ENCODE measurements at regions not wholly inside any gene's neighbourhood (a gene's known extent, or its start where the extent isn't known, plus 50 kb on each side); places are given as distances from the start of the nearest gene placed in this dataset.

DNA sequence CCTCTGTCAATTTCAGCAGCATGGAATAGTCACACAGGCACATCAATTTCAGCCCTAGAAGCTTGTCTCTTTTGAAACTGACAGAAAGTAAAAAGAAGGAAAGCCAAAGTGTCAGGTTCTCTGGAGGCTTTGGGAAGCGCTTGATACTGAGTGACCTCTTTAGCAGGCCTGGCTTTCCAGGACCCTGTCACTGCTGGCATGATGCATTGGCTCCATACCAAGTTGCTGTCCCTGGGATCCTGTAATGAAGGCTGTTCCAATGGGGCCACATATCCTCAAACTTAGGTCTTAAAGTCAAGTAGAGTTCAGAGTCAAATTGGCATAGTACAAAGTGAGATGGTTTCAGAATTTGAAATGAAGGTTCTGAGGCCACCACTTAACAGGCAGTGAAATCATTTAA, 640.9 kb downstream of the SQOR start:
- ChIA-PET CTCF (no interaction called here), POLR2A (no interaction called here)
- Mint-ChIP-seq H3K4me3 (no peak overlapping the region), H3K4me1 (no peaks in the 10 kb centered on the region), H3K36me3 (ENCODE audit: low read depth) (no peaks in the 10 kb centered on the region), H3K9me3 (ENCODE audit: low read depth) (peaks cover 2% of the 10 kb centered on the region), H3K27ac (no peak overlapping the region), H3K27me3 (no peaks in the 10 kb centered on the region)
- ATAC-seq (no peak), DNase-seq (no peak)
- intact Hi-C loops (cut with DNase I, micrococcal nuclease), result no loop called here

DNA sequence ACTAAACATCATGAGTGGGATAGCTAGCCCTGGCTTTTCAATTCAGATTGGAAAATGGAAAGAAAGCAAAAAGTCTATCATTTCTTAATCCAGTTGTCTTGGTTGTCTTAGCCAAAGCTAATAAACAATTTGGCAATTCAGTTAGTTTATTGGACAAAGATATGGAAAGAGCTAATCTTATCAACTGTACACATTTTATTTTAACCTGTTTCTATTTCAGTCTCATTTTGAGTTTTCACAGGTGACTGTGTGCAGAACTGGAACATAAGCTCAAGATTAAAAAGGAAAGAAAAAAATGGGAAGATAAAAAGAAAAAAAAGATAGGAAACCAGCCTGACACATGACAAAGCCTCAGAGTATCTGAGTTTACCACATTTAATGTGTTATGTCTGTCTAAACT, 642.6 kb downstream of the SQOR start:
- POLR2A ChIA-PET, result interaction anchor here (0.6 kb wide), 1 partner anchor 19 kb away, joined by 3 read pairs; no protein-coding TSS in a partner anchor
- H3K4me3 Mint-ChIP-seq, result no peak overlapping the region
- H3K4me1 Mint-ChIP-seq, result no peaks in the 10 kb centered on the region
- CTCF ChIA-PET, result no interaction called here
- ATAC-seq, result no peak
- intact Hi-C loops (cut with DNase I, micrococcal nuclease), result no loop called here
- no peak for DNase-seq
- peaks cover 2% of the 10 kb centered on the region for H3K9me3 Mint-ChIP-seq (ENCODE audit: low read depth)
- H3K27ac Mint-ChIP-seq, result no peak overlapping the region
- H3K27me3 Mint-ChIP-seq, result no peaks in the 10 kb centered on the region
- H3K36me3 Mint-ChIP-seq (ENCODE audit: low read depth), result no peaks in the 10 kb centered on the region

- H3K27ac Mint-ChIP-seq, result no peak overlapping the region
- ChIA-PET POLR2A (interaction anchor here (0.6 kb wide), 1 partner anchor 18 kb away, joined by 3 read pairs; no protein-coding TSS in a partner anchor), CTCF (no interaction called here)
- DNase-seq (no peak), ATAC-seq (no peak)
- H3K27me3 Mint-ChIP-seq, result no peaks in the 10 kb centered on the region
- H3K4me1 Mint-ChIP-seq, result no peaks in the 10 kb centered on the region
- intact Hi-C loops (cut with DNase I, micrococcal nuclease), result no loop called here
- H3K4me3 Mint-ChIP-seq, result no peak overlapping the region
- peaks cover 2% of the 10 kb centered on the region for H3K9me3 Mint-ChIP-seq (ENCODE audit: low read depth)
- H3K36me3 Mint-ChIP-seq (ENCODE audit: low read depth), result no peaks in the 10 kb centered on the region
These were observed 643.2 kb downstream of the SQOR start for GRCh38 chr15:46278062-46278461.

- Mint-ChIP-seq H3K4me3 (no peak overlapping the region), H3K36me3 (ENCODE audit: low read depth) (no peaks in the 10 kb centered on the region), H3K9me3 (ENCODE audit: low read depth) (peaks cover 2% of the 10 kb centered on the region), H3K27me3 (no peaks in the 10 kb centered on the region), H3K27ac (no peak overlapping the region), H3K4me1 (no peaks in the 10 kb centered on the region)
- intact Hi-C loops (cut with DNase I, micrococcal nuclease), result no loop called here
- ChIA-PET CTCF (no interaction called here), POLR2A (no interaction called here)
- DNase-seq (no peak), ATAC-seq (no peak)
These were observed 643.8 kb downstream of the SQOR start for GRCh38 chr15:46278486-46279090.

- intact Hi-C loops (cut with DNase I, micrococcal nuclease), result no loop called here
- H3K27me3 Mint-ChIP-seq, result no peaks in the 10 kb centered on the region
- H3K27ac Mint-ChIP-seq, result no peak overlapping the region
- no peaks in the 10 kb centered on the region for H3K4me1 Mint-ChIP-seq
- CTCF ChIA-PET, result no interaction called here
- H3K9me3 Mint-ChIP-seq (ENCODE audit: low read depth), result peaks cover 2% of the 10 kb centered on the region
- no peak for DNase-seq
- H3K4me3 Mint-ChIP-seq, result no peak overlapping the region
- POLR2A ChIA-PET, result no interaction called here
- no peaks in the 10 kb centered on the region for H3K36me3 Mint-ChIP-seq (ENCODE audit: low read depth)
- no peak for ATAC-seq
These were observed 646.1 kb downstream of the SQOR start for GRCh38 chr15:46280762-46281542.

GRCh38 chr15:46293550-46293949, 658.7 kb downstream of the SQOR start:
- H3K36me3 Mint-ChIP-seq (ENCODE audit: low read depth), result no peaks in the 10 kb centered on the region
- ChIA-PET POLR2A (no interaction called here), CTCF (no interaction called here)
- no peak overlapping the region for H3K27ac Mint-ChIP-seq
- peaks cover 2% of the 10 kb centered on the region for H3K27me3 Mint-ChIP-seq
- ATAC-seq, result no peak
- no peak for DNase-seq
- H3K4me1 Mint-ChIP-seq, result no peaks in the 10 kb centered on the region
- no peak overlapping the region for H3K4me3 Mint-ChIP-seq
- intact Hi-C loops (cut with DNase I, micrococcal nuclease), result no loop called here
- no peaks in the 10 kb centered on the region for H3K9me3 Mint-ChIP-seq (ENCODE audit: low read depth)

GRCh38 chr15:46296002-46296401, 661.2 kb downstream of the SQOR start:
- POLR2A ChIA-PET, result interaction anchor here (0.6 kb wide), 1 partner anchor 18 kb away, joined by 3 read pairs; no protein-coding TSS in a partner anchor
- H3K36me3 Mint-ChIP-seq (ENCODE audit: low read depth), result no peaks in the 10 kb centered on the region
- H3K27me3 Mint-ChIP-seq, result no peaks in the 10 kb centered on the region

DNA sequence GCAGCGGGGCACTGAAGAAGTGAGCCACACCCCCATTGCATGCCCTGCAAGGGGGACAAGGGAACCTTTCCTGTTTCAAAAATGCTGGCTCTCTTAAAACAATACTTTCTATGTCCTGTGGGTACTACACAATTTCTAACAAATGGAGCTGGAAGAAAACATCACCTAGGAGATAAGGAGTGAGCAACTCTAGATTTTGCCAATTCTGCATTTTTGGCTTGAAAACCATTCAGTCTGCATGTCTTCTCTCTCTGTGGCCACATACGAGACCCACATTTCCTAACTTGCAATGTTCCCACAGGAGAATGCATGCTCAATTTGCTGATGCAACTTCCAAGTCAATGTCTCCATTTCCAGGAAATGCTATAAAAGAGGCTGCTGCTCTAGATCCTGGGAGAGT, 662.0 kb downstream of the SQOR start:
- CTCF ChIA-PET, result no interaction called here
- H3K4me3 Mint-ChIP-seq, result no peak overlapping the region

More at GRCh38 chr15:46296002-46296401, 661.2 kb downstream of the SQOR start:
- ATAC-seq (no peak), DNase-seq (no peak)
- Mint-ChIP-seq H3K4me3 (no peak overlapping the region), H3K4me1 (no peaks in the 10 kb centered on the region), H3K9me3 (ENCODE audit: low read depth) (no peaks in the 10 kb centered on the region), H3K27ac (no peak overlapping the region)
- CTCF ChIA-PET, result no interaction called here
- intact Hi-C loops (cut with DNase I, micrococcal nuclease), result no loop called here

DNA sequence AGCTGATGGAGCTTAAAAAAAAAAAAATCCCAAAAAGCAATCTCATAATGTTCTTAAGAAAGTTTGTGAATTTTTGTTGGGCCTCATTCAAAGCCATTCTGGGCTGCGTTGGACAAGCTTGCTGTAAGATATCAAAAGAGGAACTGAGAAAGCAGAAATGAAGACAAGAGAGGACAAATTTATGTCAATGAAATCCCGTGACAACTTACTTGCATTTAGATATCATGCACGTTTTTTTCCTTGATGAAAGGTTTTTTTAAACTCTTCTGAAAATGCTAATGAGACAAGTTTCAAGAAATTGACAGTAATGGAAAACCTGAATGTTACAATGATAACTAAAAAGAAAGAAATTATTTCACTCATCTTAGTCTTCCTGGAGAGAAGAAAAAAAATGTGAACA, 662.9 kb downstream of the SQOR start:
- Mint-ChIP-seq H3K4me1 (no peaks in the 10 kb centered on the region), H3K27me3 (peaks cover 2% of the 10 kb centered on the region), H3K4me3 (no peak overlapping the region), H3K9me3 (ENCODE audit: low read depth) (no peaks in the 10 kb centered on the region), H3K36me3 (ENCODE audit: low read depth) (no peaks in the 10 kb centered on the region), H3K27ac (no peak overlapping the region)
- ATAC-seq (no peak), DNase-seq (no peak)
- intact Hi-C loops (cut with DNase I, micrococcal nuclease), result no loop called here
- ChIA-PET CTCF (interaction anchor here (0.8 to 1.7 kb wide), 3 partner anchors 10 to 20 kb away, joined by 3 to 4 read pairs (median 4); no protein-coding TSS in a partner anchor), POLR2A (interaction anchor here (0.7 kb wide), 1 partner anchor 208 kb away, joined by 4 read pairs; no protein-coding TSS in a partner anchor)

More for the DNA sequence above, 662.0 kb downstream of the SQOR start:
- Mint-ChIP-seq H3K36me3 (ENCODE audit: low read depth) (no peaks in the 10 kb centered on the region), H3K27ac (no peak overlapping the region), H3K27me3 (no peaks in the 10 kb centered on the region), H3K4me1 (no peaks in the 10 kb centered on the region), H3K9me3 (ENCODE audit: low read depth) (no peaks in the 10 kb centered on the region)
- DNase-seq (no peak), ATAC-seq (no peak)
- intact Hi-C loops (cut with DNase I, micrococcal nuclease), result no loop called here
- POLR2A ChIA-PET, result no interaction called here

- CTCF ChIA-PET, result interaction anchor here (0.8 to 1.0 kb wide), 2 partner anchors 12 to 58 kb away, joined by 3 read pairs; no protein-coding TSS in a partner anchor
- intact Hi-C loops (cut with DNase I, micrococcal nuclease), result no loop called here
These were observed 665.9 kb downstream of the SQOR start for GRCh38 chr15:46300716-46301115.

GRCh38 chr15:46301291-46301690, 666.5 kb downstream of the SQOR start:
- no peaks in the 10 kb centered on the region for H3K36me3 Mint-ChIP-seq (ENCODE audit: low read depth)
- DNase-seq, result no peak
- intact Hi-C loops (cut with DNase I, micrococcal nuclease), result no loop called here
- no peaks in the 10 kb centered on the region for H3K9me3 Mint-ChIP-seq (ENCODE audit: low read depth)
- ChIA-PET POLR2A (no interaction called here), CTCF (interaction anchor here (0.6 to 1.0 kb wide), 4 partner anchors 12 to 280 kb away, joined by 3 read pairs; no protein-coding TSS in a partner anchor)
- no peak overlapping the region for H3K27ac Mint-ChIP-seq
- H3K27me3 Mint-ChIP-seq, result peaks cover 3% of the 10 kb centered on the region
- ATAC-seq, result no peak
- no peaks in the 10 kb centered on the region for H3K4me1 Mint-ChIP-seq
- no peak overlapping the region for H3K4me3 Mint-ChIP-seq

More at GRCh38 chr15:46300716-46301115, 665.9 kb downstream of the SQOR start:
- POLR2A ChIA-PET, result no interaction called here
- no peaks in the 10 kb centered on the region for H3K36me3 Mint-ChIP-seq (ENCODE audit: low read depth)
- no peaks in the 10 kb centered on the region for H3K4me1 Mint-ChIP-seq
- no peak overlapping the region for H3K27ac Mint-ChIP-seq
- peaks cover 3% of the 10 kb centered on the region for H3K27me3 Mint-ChIP-seq
- no peak for ATAC-seq
- no peak overlapping the region for H3K4me3 Mint-ChIP-seq
- no peaks in the 10 kb centered on the region for H3K9me3 Mint-ChIP-seq (ENCODE audit: low read depth)
- no peak for DNase-seq

DNA sequence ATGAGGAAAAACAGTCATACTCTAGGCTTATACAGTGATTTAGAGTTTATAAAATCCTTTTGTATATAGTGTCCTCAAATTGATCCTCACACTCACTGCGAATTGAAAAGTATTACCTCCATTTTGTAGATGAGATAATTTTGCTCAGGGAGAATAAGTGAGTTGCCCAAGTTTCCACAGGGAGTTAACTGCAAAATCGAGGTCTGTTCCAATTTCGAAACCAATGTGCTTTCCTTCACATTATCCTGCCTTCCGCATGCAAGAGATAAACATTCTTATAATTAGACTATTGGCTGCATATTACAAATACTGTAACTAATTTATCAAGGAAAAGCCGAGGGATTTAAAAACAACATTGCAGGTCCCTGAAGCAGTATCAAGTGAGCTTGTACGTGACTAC, 667.0 kb downstream of the SQOR start:
- H3K27me3 Mint-ChIP-seq, result peaks cover 3% of the 10 kb centered on the region
- H3K4me3 Mint-ChIP-seq, result no peak overlapping the region
- intact Hi-C loops (cut with DNase I, micrococcal nuclease), result no loop called here
- no peak overlapping the region for H3K27ac Mint-ChIP-seq
- H3K4me1 Mint-ChIP-seq, result no peaks in the 10 kb centered on the region
- ChIA-PET CTCF (interaction anchor here (0.6 to 1.1 kb wide), 3 partner anchors 9 to 280 kb away, joined by 3 read pairs; no protein-coding TSS in a partner anchor), POLR2A (no interaction called here)
- no peaks in the 10 kb centered on the region for H3K36me3 Mint-ChIP-seq (ENCODE audit: low read depth)
- H3K9me3 Mint-ChIP-seq (ENCODE audit: low read depth), result no peaks in the 10 kb centered on the region
- ATAC-seq, result no peak
- no peak for DNase-seq

Data from activated CD4-positive, alpha-beta T cell treated with anti-CD3 and anti-CD28 coated beads for 36 hours (primary cell).